ENCODE measurements at regions not wholly inside any gene's neighbourhood (a gene's known extent, or its start where the extent isn't known, plus 50 kb on each side); places are given as distances from the start of the nearest gene placed in this dataset.

DNA sequence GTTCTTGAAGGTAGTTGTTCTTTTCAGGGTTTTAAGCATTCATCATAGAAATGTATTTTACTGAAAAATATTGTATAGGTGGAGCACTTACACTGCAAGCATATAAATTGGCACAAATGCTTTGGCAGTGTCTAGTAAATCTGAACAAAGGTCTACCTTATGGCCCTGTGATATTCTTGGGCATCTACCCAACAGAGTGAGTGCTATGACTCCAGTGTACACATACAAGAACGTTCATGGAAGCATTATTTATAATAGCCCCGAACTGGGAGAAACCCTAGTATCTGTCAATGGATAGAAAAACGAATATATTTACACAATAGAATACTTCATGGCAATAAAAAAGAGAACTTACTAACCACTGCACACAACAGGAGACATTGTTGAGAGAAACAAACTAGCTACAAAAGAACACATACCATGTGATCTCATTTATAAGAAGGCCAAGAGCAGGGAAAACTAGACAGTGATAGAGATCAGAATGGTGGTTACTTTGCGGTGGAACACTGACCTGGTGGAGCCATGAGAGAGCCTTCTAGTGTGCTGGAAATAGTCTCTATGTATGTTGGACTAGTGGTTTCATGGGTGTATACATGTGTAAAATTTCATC lies 96.0 kb downstream of the MAB21L3 start:
- H3K27me3 ChIP-seq (ENCODE audit: insufficient read depth, low read length): peaks cover 3% of the 10 kb centered on the region
- H2AFZ ChIP-seq (ENCODE audit: low read depth, low read length): no peak overlapping the region
- no peaks in the 10 kb centered on the region for H3K79me2 ChIP-seq (ENCODE audit: insufficient read depth, low read length)
- H3K4me2 ChIP-seq (ENCODE audit: low read length): no peak overlapping the region
- H3K4me1 ChIP-seq (ENCODE audit: insufficient read depth, low read length): no peaks in the 10 kb centered on the region
- Mint-ChIP-seq H3K9me3 (ENCODE audit: unreplicated experiment) (peaks cover 2% of the 10 kb centered on the region), H3K36me3 (ENCODE audit: low read depth, unreplicated experiment) (no peaks in the 10 kb centered on the region), H3K27me3 (ENCODE audit: low read depth, unreplicated experiment) (peaks cover 9% of the 10 kb centered on the region), H3K4me3 (ENCODE audit: unreplicated experiment) (no peak overlapping the region), H3K27ac (ENCODE audit: unreplicated experiment) (no peak overlapping the region), H3K4me1 (ENCODE audit: low read depth, unreplicated experiment) (no peaks in the 10 kb centered on the region)
- H3K36me3 ChIP-seq (ENCODE audit: insufficient read depth, low read length): no peaks in the 10 kb centered on the region
- no peaks in the 10 kb centered on the region for H3K9me3 ChIP-seq (ENCODE audit: insufficient read depth, low read depth, low read length)
- H3K27ac ChIP-seq (ENCODE audit: low read depth, low read length): no peak overlapping the region
- DNase-seq (ENCODE audit: low read depth) (no peak), FAIRE-seq (no peak)
- H3K4me3 ChIP-seq (ENCODE audit: insufficient read depth, low read depth, low read length): no peak overlapping the region
- H4K20me1 ChIP-seq (ENCODE audit: insufficient read depth, low read length): no peaks in the 10 kb centered on the region
- H3K9ac ChIP-seq (ENCODE audit: low read length): no peak overlapping the region
- TF ChIP-seq EZH2 (IDR thresholded peaks at IDR 0.05; ENCODE audit: insufficient read depth, low read length): no peak
- TF ChIP-seq, protein P1, sequence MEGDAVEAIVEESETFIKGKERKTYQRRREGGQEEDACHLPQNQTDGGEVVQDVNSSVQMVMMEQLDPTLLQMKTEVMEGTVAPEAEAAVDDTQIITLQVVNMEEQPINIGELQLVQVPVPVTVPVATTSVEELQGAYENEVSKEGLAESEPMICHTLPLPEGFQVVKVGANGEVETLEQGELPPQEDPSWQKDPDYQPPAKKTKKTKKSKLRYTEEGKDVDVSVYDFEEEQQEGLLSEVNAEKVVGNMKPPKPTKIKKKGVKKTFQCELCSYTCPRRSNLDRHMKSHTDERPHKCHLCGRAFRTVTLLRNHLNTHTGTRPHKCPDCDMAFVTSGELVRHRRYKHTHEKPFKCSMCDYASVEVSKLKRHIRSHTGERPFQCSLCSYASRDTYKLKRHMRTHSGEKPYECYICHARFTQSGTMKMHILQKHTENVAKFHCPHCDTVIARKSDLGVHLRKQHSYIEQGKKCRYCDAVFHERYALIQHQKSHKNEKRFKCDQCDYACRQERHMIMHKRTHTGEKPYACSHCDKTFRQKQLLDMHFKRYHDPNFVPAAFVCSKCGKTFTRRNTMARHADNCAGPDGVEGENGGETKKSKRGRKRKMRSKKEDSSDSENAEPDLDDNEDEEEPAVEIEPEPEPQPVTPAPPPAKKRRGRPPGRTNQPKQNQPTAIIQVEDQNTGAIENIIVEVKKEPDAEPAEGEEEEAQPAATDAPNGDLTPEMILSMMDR (IDR thresholded peaks at IDR 0.05; ENCODE audit: insufficient read depth, low read depth, low read length): no peak

DNA sequence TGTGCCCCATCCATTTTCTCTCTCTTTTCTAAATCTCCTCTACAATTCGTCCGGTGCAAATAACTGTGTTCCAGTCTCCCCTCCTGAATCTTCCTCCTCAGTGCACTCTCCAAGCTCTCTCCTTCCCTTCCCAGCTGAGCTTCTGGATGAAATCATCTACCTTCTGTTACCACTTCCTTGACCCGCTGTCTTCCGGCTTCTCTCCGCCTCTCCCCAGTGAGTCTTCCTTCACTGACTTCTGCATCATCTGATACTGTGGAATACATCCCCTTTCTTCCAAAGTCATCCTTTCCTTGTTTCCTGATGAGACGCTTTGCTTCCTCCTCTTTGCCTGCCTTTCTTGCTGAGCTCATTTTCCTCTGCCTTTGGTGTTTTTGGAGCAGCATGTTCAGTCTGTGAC lies 96.9 kb downstream of the MAB21L3 start:
- no peak for DNase-seq (ENCODE audit: low read depth)
- Mint-ChIP-seq H3K27ac (ENCODE audit: unreplicated experiment) (no peak overlapping the region), H3K36me3 (ENCODE audit: low read depth, unreplicated experiment) (no peaks in the 10 kb centered on the region), H3K9me3 (ENCODE audit: unreplicated experiment) (peaks cover 4% of the 10 kb centered on the region), H3K27me3 (ENCODE audit: low read depth, unreplicated experiment) (peaks cover 4% of the 10 kb centered on the region), H3K4me3 (ENCODE audit: unreplicated experiment) (no peak overlapping the region), H3K4me1 (ENCODE audit: low read depth, unreplicated experiment) (no peaks in the 10 kb centered on the region)
- no peaks in the 10 kb centered on the region for H3K36me3 ChIP-seq (ENCODE audit: insufficient read depth, low read length)
- no peaks in the 10 kb centered on the region for H3K9me3 ChIP-seq (ENCODE audit: insufficient read depth, low read depth, low read length)
- no peak overlapping the region for H3K9ac ChIP-seq (ENCODE audit: low read length)
- H3K79me2 ChIP-seq (ENCODE audit: insufficient read depth, low read length): no peaks in the 10 kb centered on the region
- H3K4me1 ChIP-seq (ENCODE audit: insufficient read depth, low read length): no peaks in the 10 kb centered on the region
- H3K4me2 ChIP-seq (ENCODE audit: low read length): no peak overlapping the region
- no peaks in the 10 kb centered on the region for H4K20me1 ChIP-seq (ENCODE audit: insufficient read depth, low read length)
- no peaks in the 10 kb centered on the region for H3K27me3 ChIP-seq (ENCODE audit: insufficient read depth, low read length)
- TF ChIP-seq EZH2 (IDR thresholded peaks at IDR 0.05; ENCODE audit: insufficient read depth, low read length): no peak
- TF ChIP-seq, protein P1 (IDR thresholded peaks at IDR 0.05; ENCODE audit: insufficient read depth, low read depth, low read length): no peak
- FAIRE-seq: no peak
- no peak overlapping the region for H3K27ac ChIP-seq (ENCODE audit: low read depth, low read length)
- H3K4me3 ChIP-seq (ENCODE audit: insufficient read depth, low read depth, low read length): no peak overlapping the region
- H2AFZ ChIP-seq (ENCODE audit: low read depth, low read length): no peak overlapping the region

- Mint-ChIP-seq H3K27ac (ENCODE audit: unreplicated experiment) (no peak overlapping the region), H3K4me3 (ENCODE audit: unreplicated experiment) (no peak overlapping the region), H3K4me1 (ENCODE audit: low read depth, unreplicated experiment) (no peaks in the 10 kb centered on the region), H3K36me3 (ENCODE audit: low read depth, unreplicated experiment) (no peaks in the 10 kb centered on the region), H3K27me3 (ENCODE audit: low read depth, unreplicated experiment) (peaks cover 1% of the 10 kb centered on the region), H3K9me3 (ENCODE audit: unreplicated experiment) (peaks cover 4% of the 10 kb centered on the region)
- TF ChIP-seq, protein P1 (IDR thresholded peaks at IDR 0.05; ENCODE audit: insufficient read depth, low read depth, low read length): no peak
- TF ChIP-seq EZH2 (IDR thresholded peaks at IDR 0.05; ENCODE audit: insufficient read depth, low read length): no peak
- Histone ChIP-seq H3K9ac (ENCODE audit: low read length) (no peak overlapping the region), H3K4me2 (ENCODE audit: low read length) (no peak overlapping the region), H3K27ac (ENCODE audit: low read depth, low read length) (no peak overlapping the region), H3K79me2 (ENCODE audit: insufficient read depth, low read length) (no peaks in the 10 kb centered on the region), H3K27me3 (ENCODE audit: insufficient read depth, low read length) (no peaks in the 10 kb centered on the region), H3K36me3 (ENCODE audit: insufficient read depth, low read length) (no peaks in the 10 kb centered on the region), H3K4me3 (ENCODE audit: insufficient read depth, low read depth, low read length) (no peak overlapping the region), H3K4me1 (ENCODE audit: insufficient read depth, low read length) (no peaks in the 10 kb centered on the region), H2AFZ (ENCODE audit: low read depth, low read length) (no peak overlapping the region), H4K20me1 (ENCODE audit: insufficient read depth, low read length) (no peaks in the 10 kb centered on the region), H3K9me3 (ENCODE audit: insufficient read depth, low read depth, low read length) (no peaks in the 10 kb centered on the region)
- no peak for FAIRE-seq
- DNase-seq (ENCODE audit: low read depth): no peak
Observed at GRCh38 chr1:116211294-116211693, 100.1 kb downstream of the MAB21L3 start.
